Left lung (tissue), 4 donors: ENCODE measurements at regions not wholly inside any gene's neighbourhood (a gene's known extent, or its start where the extent isn't known, plus 50 kb on each side); places are given as distances from the start of the nearest gene placed in this dataset.

Experiments used
- ATAC-seq: fragments of 200-7000 bp; cut with Tn5 transposase; one replicate; pipeline ENCODE4 v1.9.1; 2020; ENCODE audit warnings: moderate library complexity
- DNase-seq, 4 donors: peaks; one replicate each; pipeline ENCODE4 v3.0.0-alpha.2; 2013 to 2020
- H3K27ac ChIP-seq, 2 donors: fragments of 200-600 bp; sonication (generic) in 1 of 2; one replicate each; pipeline versions ENCODE4 v1.5.0 to v1.8.0; 2020 to 2021
- H3K27me3 ChIP-seq, 2 donors: fragments of 200-600 bp; sonication (generic) in 1 of 2; one replicate each; pipeline versions ENCODE4 v1.5.0 to v1.8.0; 2020 to 2021
- H3K36me3 ChIP-seq, 2 donors: fragments of 200-600 bp; sonication (generic) in 1 of 2; one replicate each; pipeline versions ENCODE4 v1.5.0 to v1.8.0; 2020 to 2021
- H3K4me1 ChIP-seq, 2 donors: fragments of 200-600 bp; one replicate each; pipeline ENCODE4 v1.8.0; 2021
- H3K4me3 ChIP-seq, 2 donors: fragments of 200-600 bp; sonication (generic) in 1 of 2; one replicate each; pipeline versions ENCODE4 v1.5.0 to v1.8.0; 2020 to 2021; ENCODE audit warnings: mild to moderate bottlenecking in 1 of 2
- H3K9me3 ChIP-seq, 2 donors: fragments of 200-600 bp; sonication (generic) in 1 of 2; one replicate each; pipeline versions ENCODE4 v1.5.0 to v1.8.0; 2020 to 2021
- intact Hi-C, 2 donors: fragments of 100-400 bp; cut with DNase I; formaldehyde crosslinking; loops; one replicate each; pipeline versions ENCODE4 v1.11.2 to v1.14.2; 2022
- TF ChIP-seq, protein P1 (sequence below), 2 donors: fragments of 200-600 bp; sonication (generic) in 1 of 2; IDR thresholded peaks; one replicate each; pipeline versions ENCODE4 v1.5.0 to v1.8.0; 2021; ENCODE audit warnings: antibody characterized with exemption in 2 of 2
- donor health status: DM: no; HTN: yes; CAD: no.
- donor health status: DM: no; HTN: no; CAD: no.

DNA sequence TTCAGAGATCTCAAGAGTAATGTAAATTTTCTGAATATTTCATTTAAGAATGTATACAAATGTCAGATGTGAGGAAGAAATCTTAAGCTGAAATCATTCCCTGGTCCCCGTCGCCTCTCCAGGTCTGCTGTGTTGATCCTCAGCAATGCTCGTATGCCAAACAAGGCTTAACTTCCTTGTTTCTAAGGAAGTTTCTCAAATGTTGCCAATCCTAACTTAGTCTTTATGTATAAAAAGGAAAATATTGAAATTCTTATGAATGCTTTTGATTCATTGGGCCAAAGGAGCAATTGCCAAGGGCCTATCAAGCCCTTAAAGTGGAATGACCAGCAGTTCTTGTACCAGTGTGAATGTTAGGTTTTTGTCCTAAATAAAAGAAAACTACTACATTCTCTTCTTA, 507.7 kb upstream of the SEMA6D start:
- intact Hi-C loops = no loop called here
- Histone ChIP-seq H3K4me1 (no peaks in the 10 kb centered on the region), H3K9me3 (no peaks in the 10 kb centered on the region), H3K27me3 (no peaks in the 10 kb centered on the region), H3K4me3 (no peak overlapping the region), H3K36me3 (no peaks in the 10 kb centered on the region), H3K27ac (no peak overlapping the region)
- DNase-seq (no peak), ATAC-seq (no peak)
- TF ChIP-seq, protein P1, sequence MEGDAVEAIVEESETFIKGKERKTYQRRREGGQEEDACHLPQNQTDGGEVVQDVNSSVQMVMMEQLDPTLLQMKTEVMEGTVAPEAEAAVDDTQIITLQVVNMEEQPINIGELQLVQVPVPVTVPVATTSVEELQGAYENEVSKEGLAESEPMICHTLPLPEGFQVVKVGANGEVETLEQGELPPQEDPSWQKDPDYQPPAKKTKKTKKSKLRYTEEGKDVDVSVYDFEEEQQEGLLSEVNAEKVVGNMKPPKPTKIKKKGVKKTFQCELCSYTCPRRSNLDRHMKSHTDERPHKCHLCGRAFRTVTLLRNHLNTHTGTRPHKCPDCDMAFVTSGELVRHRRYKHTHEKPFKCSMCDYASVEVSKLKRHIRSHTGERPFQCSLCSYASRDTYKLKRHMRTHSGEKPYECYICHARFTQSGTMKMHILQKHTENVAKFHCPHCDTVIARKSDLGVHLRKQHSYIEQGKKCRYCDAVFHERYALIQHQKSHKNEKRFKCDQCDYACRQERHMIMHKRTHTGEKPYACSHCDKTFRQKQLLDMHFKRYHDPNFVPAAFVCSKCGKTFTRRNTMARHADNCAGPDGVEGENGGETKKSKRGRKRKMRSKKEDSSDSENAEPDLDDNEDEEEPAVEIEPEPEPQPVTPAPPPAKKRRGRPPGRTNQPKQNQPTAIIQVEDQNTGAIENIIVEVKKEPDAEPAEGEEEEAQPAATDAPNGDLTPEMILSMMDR (IDR thresholded peaks at IDR 0.05) = no peak

DNA sequence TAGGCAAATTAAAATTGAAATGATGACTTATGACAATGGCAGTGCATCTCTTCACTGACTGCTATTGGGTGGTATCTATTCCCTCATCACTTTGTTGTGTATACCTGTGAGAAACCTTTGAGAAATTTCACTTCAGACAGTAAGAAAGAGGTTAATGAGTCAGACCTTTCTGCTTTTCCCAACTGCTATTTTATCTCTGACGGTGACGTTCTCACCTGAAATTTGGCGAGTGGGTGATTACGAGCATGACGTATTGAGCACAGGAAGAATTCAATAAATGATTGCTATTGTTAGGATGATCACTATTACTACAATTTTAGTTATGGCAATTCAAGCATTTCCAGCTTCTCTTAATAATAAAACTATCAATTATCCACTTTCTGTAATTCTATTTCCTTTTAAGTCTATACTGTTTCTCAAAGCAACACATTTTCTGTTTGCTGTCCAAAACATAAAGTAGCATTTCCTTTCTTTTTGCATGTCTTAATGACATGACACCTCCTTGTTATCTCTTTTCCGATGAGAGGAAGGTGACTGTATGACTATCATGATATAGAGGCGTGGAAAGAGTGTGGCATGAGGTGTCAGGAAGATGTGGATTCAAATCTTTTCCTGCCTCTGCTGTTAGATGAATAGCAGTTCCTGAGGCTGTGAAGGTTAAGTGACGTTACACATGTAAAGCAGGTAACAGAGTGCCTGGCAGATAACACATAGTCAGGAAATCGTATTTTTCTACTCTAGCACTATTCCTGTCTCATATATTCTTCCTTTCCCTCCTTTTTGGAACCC, 504.9 kb upstream of the SEMA6D start:
- Histone ChIP-seq H3K4me1 (no peaks in the 10 kb centered on the region), H3K4me3 (no peak overlapping the region), H3K27ac (no peak overlapping the region), H3K36me3 (no peaks in the 10 kb centered on the region), H3K9me3 (no peaks in the 10 kb centered on the region), H3K27me3 (no peaks in the 10 kb centered on the region)
- DNase-seq (no peak), ATAC-seq (no peak)
- TF ChIP-seq, protein P1 (IDR thresholded peaks at IDR 0.05) = no peak
- intact Hi-C loops = no loop called here

DNA sequence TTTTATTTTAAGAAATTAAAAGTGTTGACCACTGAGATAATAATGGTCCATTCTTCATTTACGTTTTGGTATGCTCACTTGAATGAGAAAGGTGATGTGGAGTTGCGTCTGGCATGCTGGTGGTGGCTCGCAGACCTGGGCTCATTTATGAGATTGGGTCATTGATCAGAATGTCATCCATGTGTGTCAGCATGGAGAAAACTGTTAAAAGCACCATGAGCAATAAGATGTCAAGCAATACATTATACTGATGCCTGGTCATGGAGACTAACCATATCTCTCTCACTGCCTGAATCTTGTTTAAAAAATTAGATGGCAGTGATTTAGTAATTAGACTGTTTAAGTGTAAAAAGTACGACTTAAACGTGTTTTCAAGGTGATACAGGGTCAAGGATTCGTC, 503.4 kb upstream of the SEMA6D start:
- Histone ChIP-seq H3K4me3 (no peak overlapping the region), H3K36me3 (no peaks in the 10 kb centered on the region), H3K27ac (no peak overlapping the region), H3K9me3 (no peaks in the 10 kb centered on the region), H3K4me1 (no peaks in the 10 kb centered on the region), H3K27me3 (no peaks in the 10 kb centered on the region)
- TF ChIP-seq, protein P1 (IDR thresholded peaks at IDR 0.05) = no peak
- ATAC-seq (no peak), DNase-seq (no peak)
- intact Hi-C loops = no loop called here

DNA sequence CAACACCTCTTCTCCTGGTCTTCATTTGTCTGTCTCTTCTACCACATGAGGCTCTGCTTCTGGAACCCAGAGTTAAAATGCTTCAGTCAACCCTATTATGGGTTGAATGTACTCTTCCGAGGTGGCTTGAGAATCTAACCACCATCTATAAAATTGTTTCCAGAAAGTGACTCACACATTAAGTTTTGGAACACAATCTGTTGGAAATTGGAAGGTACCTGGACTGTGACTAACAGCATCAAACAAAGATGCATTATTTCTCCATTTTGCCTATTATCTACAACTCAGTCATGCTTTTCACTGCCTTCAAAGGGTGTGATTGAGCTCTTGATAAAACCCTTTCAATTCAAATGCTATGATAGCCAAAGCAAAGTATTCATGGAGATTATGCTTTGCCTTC, 499.0 kb upstream of the SEMA6D start:
- ATAC-seq = no peak
- Histone ChIP-seq H3K27me3 (no peaks in the 10 kb centered on the region), H3K27ac (no peak overlapping the region), H3K4me1 (no peaks in the 10 kb centered on the region), H3K9me3 (no peaks in the 10 kb centered on the region), H3K4me3 (no peak overlapping the region), H3K36me3 (no peaks in the 10 kb centered on the region)
- DNase-seq = no peak
- TF ChIP-seq, protein P1 (IDR thresholded peaks at IDR 0.05) = no peak
- intact Hi-C loops = no loop called here

DNA sequence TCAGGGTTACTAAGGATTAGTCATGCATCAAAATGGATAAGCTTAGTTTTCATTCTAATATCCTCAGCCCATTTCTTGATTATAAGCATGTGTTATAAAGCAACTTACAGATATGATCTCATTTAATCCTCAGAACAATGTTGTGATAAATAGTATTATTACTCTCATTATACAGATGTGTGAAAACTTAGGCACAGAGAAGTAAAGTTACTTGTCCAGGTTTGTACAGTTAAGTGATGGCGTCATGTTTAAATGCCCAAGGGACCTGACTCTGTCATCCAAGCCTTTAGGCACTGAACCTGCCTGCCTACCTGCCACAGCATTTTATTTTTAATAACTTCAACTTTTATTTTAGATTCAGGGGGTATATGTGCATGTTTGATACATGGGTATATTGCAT, 472.9 kb upstream of the SEMA6D start:
- no peaks in the 10 kb centered on the region for H3K27me3 ChIP-seq
- no peaks in the 10 kb centered on the region for H3K4me1 ChIP-seq
- H3K27ac ChIP-seq = no peak overlapping the region
- no peak overlapping the region for H3K4me3 ChIP-seq
- no peaks in the 10 kb centered on the region for H3K36me3 ChIP-seq
- intact Hi-C loops = no loop called here
- no peak for DNase-seq
- no peaks in the 10 kb centered on the region for H3K9me3 ChIP-seq
- TF ChIP-seq, protein P1 (IDR thresholded peaks at IDR 0.05) = no peak
- ATAC-seq = no peak
